GM21529 (cell line): ENCODE measurements at regions not wholly inside any gene's neighbourhood (a gene's known extent, or its start where the extent isn't known, plus 50 kb on each side); places are given as distances from the start of the nearest gene placed in this dataset.
"Not testable (repeated sequence)": the region's sequence is repeated elsewhere in the genome, so short reads cannot be mapped to it uniquely, and the experiment has no call there.

Experiments used
- ATAC-seq: cut with Tn5 transposase; IDR thresholded peaks from one replicate; pipeline ENCODE4 v1.9.1; 2021; ENCODE audit not compliant: unreplicated experiment

DNA sequence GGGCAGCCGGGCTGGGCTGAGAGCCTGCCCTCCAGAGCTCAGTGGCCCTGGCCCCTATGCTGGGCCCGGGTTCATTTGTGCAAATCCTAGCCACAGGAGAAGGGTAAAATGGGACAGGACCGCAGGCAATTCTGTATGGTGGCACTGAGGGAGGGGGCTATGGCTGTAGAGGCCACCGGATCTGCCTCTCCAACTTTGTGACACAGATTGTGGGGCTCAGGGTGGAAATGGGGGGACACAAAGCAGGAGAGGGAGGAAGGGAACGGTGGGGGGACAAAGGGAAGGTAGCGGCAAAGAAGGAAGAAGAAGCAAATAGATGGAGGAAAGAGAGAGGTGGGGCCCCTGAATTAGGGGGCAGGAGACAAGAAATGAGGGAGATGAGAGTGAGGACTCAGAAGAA is 201.1 kb downstream of the SMAD2 start:
- ATAC-seq, result no peak

DNA sequence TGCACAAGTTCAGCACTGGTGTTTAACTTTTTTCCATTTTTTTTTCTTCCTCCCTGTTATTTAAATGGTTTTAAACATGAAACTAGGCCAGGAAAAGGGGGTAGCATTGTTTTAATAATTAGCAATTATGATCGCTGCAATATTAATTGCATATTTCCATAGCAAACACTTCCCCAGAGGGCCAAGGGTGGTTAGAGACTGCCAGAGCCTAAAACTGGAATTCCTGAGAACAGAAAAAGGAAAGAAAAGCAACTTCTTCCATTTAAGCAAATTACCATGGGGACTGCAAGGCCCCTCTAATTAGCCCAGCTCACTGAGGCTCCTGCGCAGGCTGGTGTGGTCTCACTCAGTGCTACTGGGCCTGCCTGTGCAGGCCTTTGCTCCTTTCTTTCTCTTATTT is 201.5 kb downstream of the SMAD2 start:
- ATAC-seq, result no peak

DNA sequence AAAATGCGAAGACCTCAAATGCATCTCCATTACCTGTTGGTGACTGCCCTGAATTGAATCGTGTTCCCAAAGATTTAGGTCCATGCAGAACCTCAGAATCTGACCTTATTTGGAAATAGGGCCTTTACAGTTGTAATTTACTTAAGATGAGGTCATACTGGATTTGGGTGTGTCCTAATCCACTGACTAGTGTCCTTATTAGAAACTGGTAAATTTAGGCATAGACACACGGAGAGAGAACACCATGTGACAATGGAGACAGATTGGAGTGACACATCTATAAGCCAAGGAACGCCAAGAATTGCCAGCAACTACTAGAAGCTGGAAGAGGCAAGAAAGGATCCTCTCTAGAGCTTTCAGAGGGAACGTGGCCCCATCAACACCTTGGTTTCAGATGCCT is 203.1 kb downstream of the SMAD2 start:
- no peak for ATAC-seq

DNA sequence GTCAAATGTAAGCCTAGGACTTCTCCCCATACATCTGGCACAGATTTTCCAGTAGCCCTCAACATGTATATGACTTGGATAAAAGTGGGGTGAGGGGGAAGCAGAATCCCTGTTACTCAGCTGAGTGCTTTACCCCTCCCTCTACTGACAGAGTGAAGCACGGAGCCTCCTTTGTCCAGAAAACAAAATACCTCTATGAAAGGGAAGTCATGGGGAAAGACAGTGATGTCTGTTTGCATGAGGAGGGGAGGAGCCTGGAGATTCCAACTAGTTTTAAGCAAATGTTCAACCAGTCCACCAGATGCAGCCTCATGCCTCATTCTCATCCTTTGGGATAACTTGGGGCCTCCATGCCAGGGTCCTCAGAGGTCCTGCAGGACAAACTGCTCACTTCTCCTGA is 203.9 kb downstream of the SMAD2 start:
- ATAC-seq, result no peak

DNA sequence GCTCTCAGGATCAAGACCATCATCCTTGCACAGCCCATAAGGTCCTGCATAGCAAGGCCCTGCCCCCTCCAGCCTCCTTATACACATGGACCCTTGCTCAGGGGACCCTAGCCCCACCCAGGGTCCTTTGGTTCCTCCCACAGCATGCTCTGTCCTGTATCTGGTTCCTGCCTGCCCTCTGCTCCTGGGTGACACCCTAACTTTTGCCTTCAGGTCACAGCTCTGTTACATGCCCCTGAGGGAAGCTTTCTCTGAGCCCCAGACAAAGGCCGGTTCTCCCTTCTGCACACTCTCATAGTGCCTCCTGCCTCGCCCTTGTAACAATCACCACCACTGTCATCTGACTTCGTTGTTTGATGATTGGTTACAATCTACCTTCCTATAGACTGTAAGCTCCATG is 204.8 kb downstream of the SMAD2 start:
- ATAC-seq, result no peak

DNA sequence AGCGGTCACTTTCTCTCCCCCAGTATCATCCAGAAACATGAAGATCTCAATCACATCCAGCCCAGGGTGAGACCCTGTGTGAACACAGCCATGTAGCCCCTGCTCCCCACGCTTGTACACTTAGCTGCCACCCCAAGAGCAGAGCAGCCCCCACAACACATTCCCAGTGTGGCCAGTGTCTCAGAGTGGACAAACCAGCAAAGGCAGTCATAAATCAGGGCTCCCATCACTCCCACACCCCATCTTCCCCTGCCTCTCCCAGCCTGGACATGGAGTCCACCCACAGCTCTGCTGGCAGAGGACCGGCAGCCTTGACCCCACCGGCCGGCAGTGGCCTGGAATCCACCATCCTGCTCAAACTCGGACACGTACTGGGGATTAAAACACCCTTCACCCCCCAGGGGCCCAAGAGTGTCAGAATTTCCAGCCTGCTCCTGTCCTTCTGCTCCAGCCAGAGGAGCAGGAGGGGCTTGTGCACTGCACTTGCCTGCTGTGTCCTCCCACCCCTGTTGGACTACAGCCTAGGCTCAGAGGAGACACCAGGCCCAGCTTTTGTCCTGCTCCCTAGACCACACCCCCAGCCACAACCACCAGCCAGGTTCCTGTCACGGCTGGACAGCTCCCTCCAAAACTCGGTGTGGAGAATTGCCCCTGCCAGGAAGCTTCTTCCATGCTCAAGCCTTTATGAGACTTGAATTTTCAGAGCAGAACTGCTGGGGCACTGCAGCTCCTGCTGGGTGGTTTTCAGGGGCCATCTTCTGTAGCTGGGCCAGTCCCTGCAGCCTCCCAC is 206.1 kb downstream of the SMAD2 start:
- ATAC-seq, result no peak

DNA sequence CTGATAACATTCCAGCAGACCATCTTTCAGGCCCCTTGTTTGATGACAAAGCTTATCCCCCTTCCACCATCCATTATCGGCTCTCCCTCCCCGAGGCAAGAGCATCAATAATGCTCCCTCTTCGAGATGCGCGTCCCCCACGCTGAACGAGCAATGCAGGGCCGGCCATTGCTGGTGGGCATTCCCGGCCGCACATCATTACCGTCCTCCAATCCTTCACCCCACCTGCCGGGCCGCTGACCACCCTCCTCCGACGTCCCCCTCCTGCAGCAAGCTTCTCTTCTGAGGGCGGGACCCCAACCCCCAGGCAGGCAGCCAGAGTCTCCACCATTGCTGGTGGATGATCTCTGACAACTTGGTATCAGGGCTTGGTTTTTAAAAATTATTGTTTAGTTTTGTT is 208.6 kb downstream of the SMAD2 start:
- ATAC-seq, result no peak

DNA sequence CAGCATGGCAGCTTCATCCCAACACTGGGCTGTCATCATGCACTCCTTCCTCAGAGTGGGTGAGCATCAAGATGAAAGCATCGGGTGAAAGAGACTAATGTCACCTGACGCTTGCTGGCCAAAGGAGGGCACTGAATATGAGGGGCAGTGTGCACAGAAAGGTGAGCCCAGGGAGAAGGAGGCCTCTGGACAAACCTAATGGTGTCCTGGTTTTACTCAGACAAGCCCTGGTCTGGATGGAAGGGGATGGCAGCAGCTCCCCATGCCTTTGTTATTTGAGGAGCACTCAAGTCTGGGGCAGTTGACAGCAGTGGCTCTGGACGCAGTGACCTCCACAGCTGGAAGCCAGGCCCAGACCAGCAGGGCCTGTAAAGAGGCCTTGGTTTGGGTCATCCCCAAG is 209.7 kb downstream of the SMAD2 start:
- ATAC-seq, result no peak

DNA sequence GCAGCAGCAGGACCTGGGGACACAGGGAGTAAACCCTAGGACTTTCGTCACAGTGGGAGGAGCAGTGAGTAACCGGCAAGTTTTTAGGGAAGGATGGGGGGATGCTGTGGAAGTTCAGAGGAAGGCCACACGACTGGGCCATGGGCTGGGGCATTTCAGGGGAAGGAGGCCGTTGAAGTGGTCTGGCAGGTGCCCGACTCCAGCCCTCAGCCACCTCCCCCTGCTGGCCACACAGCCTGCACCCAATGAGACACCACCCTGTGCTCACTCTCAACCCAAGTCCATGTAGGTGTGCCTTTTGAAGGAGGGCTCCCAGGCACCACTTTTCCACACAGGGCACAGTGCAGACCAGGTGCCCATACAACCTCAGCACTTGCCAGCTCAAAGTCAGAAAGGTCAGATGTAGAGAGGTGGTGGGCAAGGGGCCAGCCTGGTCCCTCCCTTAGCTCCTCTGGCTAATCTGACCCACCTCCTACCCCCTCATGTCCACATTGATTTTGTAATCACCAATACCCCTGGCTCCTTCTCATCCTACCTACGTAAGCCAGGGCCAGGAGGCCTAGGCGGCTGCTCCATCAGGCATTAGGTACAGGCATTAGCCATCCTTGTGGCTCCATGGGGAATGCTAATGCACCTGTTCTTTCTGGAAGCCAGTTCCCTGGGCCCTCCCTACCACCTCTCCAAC is 211.2 kb downstream of the SMAD2 start:
- ATAC-seq, result no peak

DNA sequence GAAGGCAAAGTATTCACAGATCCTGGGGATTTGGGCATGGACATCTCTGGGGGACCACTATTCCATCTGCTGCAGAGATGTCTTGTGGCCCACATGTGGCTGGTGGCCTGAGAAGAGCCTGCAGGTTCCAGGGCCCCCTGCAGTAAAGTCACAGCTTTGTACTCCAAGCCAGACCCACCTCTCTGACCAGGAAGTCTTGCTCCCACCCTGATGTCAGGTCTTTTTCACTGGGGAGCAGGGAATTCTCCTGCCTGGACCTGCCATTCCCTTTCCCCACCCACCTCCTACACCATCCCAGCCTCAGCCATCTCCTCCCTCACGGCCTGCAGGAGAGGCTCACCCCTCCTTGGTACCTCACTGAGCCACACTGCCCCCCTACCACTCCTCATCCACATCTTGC is 211.8 kb downstream of the SMAD2 start:
- ATAC-seq, result no peak

DNA sequence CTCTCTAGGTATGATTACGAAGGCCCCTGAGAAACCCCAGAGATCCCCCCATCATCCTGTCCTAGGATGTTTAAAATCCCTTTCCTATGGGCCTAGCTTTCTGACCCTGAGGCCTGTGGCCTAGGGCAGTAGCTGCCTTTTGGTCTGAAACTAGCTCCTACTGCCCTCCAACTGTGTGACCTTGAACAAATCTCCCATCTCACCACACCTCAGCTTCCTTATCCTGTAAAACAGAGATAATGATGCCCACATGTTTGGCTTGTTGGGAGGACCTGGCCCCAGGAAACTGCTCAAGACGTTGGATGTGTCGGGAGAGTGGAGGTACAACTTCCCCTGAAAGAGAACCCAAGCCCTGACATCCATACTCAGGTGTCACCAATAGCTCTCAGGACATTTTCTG is 213.2 kb downstream of the SMAD2 start:
- ATAC-seq, result no peak

DNA sequence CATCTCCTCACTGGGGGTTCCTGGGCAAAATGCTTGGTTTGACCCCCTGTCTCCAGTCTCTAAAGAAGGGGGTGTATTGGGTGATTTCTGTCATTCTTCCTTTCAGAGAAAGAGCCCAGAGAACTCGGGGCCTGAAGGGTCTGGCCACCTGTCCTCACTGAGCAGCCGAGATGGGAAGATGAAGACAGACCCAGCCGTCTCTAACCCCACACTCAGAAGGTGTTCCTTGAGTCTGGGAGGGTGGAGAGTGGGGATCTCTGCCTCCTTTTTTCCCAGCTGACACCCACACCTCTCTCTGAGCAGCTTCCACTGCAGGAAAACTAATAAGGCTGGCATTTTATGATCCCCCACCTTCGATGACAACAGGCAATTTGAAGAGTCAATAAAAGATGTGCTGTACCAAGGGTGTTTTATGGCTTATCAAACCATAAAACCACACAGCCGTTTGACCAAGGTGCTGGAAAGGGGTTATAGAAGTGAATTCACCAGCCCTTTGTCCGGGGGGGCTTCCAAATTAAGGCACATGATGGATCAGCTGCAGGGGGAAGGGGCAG is 213.8 kb downstream of the SMAD2 start:
- ATAC-seq, result no peak

DNA sequence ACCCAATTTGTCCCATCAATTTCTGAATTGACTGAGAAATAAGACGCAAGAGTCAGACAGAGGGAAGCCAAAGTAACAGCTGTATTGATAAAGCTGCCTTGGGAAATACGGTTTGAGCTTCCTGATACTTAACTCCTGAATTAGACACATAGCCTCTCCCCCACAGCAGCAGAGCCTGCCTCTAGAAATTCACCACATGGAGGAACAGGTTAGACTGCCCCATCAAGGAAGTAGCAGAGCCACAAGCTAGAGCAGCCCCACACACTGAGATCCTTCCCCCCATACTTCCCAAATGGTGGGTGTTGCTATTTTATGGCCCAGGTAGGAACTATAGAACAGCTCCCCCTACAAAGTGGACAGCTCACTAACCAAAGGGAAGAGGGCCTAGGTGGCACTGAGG is 220.0 kb downstream of the SMAD2 start:
- ATAC-seq, result no peak

DNA sequence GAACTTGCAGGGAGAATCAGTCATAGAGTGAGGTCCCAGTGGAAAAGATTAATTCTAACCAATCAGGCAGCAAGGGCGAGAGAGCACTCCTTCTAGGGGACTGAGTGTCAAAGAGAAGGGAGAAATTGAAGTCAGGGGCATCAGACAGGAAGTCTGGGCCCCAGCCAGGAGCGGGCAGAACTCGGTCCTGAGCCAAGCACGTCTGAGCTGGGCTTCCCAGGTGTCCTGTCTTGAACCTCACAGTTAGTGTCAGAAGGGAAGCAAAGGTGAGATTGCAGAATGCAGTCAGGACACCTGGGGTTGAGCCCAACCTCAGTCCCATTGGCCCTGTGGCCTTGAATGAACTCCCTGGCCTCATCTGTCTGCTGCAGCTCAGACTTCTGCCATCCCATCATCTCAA is 220.9 kb downstream of the SMAD2 start:
- ATAC-seq, result no peak

DNA sequence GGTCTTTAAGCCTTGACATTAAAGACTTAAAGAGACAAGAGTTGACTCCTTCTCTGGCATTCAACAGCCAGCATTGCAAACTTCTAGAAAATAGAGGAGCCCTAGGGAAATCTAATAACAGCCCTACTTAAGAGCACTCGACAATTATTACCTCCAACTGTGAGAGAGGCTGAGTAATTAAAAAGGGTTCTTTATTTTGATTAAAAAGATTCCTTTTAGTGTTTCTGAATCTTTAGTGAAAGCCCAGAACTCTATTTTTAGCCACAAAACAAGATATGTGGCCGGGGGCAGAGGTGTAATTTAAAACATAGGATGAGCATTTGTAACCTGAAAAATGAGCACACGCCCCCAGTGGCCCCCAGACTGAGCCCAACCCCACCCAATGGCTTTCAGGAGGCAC is 222.3 kb downstream of the SMAD2 start:
- ATAC-seq, result no peak

DNA sequence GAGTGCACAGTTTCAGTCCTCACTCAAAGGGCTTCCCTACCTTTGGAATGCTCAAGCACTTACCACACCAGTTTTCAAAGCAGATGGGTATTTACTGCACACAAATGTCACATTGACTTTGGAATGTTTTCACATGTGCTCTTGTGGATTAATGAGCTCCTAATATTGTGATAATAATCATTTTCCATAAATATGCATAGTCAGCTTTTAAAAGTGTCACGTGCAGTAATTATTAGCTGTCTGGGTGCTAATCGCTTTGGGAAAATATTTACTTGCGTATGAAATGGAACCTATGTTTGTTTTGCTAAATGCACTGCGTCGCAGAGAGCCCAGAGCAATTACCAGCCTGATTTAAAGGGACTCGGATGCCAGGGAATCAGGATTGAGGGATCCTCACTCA is 229.3 kb downstream of the SMAD2 start:
- no peak for ATAC-seq

DNA sequence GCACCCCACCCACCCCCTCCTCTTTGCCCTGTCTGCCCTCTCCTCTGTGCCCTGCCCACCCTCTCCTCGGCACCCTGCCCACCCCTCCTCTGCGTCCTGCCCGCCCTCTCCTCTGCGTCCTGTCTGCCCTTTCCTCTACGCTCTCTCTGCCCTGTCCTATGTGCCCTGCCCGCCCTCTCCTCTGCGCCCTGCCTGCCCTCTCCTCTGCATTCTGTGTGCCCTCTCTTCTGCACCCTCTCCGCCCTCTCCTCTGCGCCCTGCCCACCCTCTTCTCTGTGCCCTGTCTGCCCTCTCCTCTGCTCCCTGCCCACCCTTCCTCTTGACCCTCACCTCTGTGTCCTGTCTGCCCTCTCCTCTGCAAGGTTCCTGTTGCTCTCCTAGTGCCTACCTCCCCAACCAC is 233.6 kb downstream of the SMAD2 start:
- ATAC-seq, result no peak

DNA sequence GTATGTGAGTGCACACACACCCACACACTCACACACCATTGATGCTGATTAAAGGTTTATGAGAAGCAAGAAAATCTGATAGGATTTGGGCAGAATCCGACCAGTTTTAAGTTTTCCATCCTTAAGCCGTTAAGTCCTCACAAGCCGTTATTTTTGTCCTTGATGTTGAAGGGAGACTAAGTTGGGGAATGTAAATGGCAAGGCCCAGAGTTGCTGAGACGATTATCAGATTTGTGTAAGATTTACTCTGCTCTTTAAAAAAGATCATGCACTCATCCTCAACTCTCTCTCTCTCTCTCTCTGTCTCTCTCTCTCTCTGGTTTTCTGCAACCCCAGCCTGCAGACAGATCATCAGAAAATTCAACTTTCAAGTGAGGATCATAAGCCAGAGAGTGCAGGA is 238.8 kb downstream of the SMAD2 start:
- ATAC-seq, result no peak

DNA sequence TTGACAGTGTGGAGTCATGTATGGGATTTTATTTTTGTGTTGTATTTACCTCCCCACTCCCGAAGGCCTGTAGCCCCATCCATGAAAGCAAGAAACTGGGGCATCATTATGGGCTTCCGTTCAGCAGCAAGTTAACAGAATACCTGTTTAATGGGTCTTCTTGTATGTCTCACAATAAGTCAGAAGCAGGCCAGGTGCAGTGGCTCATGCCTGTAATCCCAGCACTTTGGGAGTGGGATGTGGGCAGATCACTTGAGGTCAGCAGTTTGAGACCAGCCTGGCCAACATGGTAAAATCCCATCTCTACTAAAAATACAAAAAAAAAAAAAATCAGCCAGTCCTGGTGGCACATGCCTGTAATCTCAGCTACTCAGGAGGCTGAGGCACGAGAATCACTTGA is 239.7 kb downstream of the SMAD2 start:
- ATAC-seq, result not testable (repeated sequence)

DNA sequence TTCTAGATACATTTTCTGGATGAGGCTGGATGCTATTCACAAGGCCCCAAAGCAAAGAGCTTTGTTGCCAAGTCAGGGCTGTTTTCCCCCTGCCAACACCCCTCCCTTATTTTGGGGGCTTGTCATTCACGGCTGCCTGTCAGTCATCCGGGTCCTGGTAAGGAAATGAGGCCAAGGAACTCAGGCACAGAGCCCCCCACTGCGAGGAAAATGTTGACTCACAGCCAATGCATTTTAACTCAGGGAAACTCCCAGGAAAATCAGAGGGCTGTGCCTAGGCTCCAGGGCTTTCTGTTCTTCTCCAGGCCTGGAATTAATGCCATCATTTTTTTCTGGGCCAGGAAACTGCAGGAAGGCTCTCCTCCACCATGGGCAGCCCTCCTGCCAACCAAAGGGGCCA is 241.1 kb downstream of the SMAD2 start:
- no peak for ATAC-seq

DNA sequence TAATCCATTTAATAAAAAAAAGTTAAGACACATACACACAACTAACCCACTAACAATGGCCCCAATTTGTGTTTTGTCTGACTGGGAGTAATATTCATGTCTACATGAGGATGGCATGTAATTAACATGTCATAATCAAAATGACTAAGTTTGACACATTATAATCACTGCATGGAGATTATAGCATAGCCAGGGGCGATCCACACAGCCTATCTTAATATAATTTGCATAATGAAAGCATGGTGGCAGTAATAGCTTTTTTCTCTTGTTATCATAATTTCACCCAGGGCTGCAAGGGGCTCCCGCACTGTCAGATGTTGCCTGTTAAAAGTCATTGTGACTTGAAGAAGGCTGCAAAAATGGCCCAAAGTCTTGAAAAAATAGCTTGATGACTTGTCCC is 243.7 kb downstream of the SMAD2 start:
- ATAC-seq, result no peak

DNA sequence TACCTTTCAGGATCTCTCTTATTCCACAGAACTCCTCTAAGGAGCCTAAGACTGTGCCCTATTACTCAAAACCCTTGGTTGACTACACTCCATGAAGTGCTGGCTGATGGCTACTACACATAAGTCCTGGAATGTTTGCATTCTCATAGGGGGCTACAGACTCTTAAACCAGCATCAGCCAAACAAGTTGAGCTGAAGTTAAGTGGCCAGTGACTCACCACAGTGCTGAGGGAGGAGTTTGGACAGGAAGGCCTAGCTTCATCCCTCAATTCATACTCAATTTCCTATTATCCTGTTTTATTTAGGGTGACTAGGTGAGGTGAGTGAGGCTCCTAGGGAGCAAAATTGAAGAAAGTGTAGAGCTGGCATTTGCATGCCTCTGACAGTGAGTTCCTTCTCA is 246.7 kb downstream of the SMAD2 start:
- ATAC-seq, result no peak

DNA sequence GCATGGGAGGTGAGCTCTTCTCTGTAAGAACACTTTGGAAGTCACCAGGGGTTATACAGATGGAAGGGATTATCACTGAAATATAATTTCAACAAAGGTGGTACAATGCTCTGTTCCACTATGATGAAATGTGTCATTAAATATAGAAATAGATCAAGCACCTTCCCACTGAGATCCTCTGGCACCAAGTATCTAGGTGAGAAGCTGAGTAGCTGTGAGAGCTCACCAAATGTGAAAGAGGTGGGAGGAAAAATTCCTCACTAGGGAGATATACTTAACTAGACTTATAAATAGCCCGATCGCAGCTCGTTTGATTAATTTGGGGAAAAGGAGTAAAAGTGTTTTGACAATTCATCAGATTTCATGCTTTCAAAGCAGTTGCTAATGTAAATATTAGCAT is 247.6 kb downstream of the SMAD2 start:
- ATAC-seq, result no peak
